ENCODE measurements at regions not wholly inside any gene's neighbourhood (a gene's known extent, or its start where the extent isn't known, plus 50 kb on each side); places are given as distances from the start of the nearest gene placed in this dataset.

GRCh38 chr22:49177666-49178065, 650.0 kb downstream of the BRD1 start:
- Histone ChIP-seq H2AFZ (ENCODE audit: low read depth, low read length, poor library complexity, severe bottlenecking) (no peak overlapping the region), H3K4me3 (replicated peaks in 1 of 2; ENCODE audit: low read depth in 1 of 2, low read length in 2 of 2) (no peak overlapping the region), H3K79me2 (ENCODE audit: insufficient read depth, low read length) (no peaks in the 10 kb centered on the region), H3K27me3 (ENCODE audit: insufficient read depth, low read length) (peaks cover 26% of the 10 kb centered on the region; the same call in 1 of the 2 replicates), H3K27ac (ENCODE audit: low read depth, low read length) (no peak overlapping the region), H3K4me1 (ENCODE audit: control insufficient read depth in 1 of 2, insufficient read depth in 2 of 2, low read length in 2 of 2) (no peaks in the 10 kb centered on the region), H3K9ac (ENCODE audit: low read length) (no peak overlapping the region), H4K20me1 (ENCODE audit: insufficient read depth) (no peaks in the 10 kb centered on the region), H3K9me2 (ENCODE audit: insufficient read depth) (no peaks in the 10 kb centered on the region), H3K36me3 (ENCODE audit: control insufficient read depth in 1 of 2, insufficient read depth in 2 of 2, low read length in 2 of 2) (no peaks in the 10 kb centered on the region), H3K4me2 (ENCODE audit: low read length) (no peak overlapping the region), H3K9me3 (ENCODE audit: control insufficient read depth in 1 of 2, insufficient read depth in 1 of 2, low read depth in 1 of 2, low read length in 2 of 2) (no peaks in the 10 kb centered on the region)
- intact Hi-C loops (cut with micrococcal nuclease): no loop called here
- ATAC-seq (no peak), DNase-seq (ENCODE audit: low read depth, low spot score) (no peak)
- POLR2A ChIA-PET: no interaction called here
- no TSS peak for BruUV-seq (replicated peaks)
- CTCF ChIA-PET: no interaction called here
- RAD21 ChIA-PET (ENCODE audit: low non-redundant PET in 1 of 2, low total read pairs in 2 of 2, uncharacterized antibody in 2 of 2, unreplicated experiment in 2 of 2): no interaction called here
- TF ChIP-seq TCF7L2 (IDR thresholded peaks at IDR 0.05; ENCODE audit: borderline replicate concordance, extremely low read depth, insufficient read depth, insufficient read length) (no peak), JUND (IDR thresholded peaks at IDR 0.05) (no peak)

GRCh38 chr22:49176956-49177355, 650.7 kb downstream of the BRD1 start:
- H3K36me3 ChIP-seq (ENCODE audit: control insufficient read depth in 1 of 2, insufficient read depth in 2 of 2, low read length in 2 of 2): no peaks in the 10 kb centered on the region
- no peak overlapping the region for H3K4me3 ChIP-seq (replicated peaks in 1 of 2; ENCODE audit: low read depth in 1 of 2, low read length in 2 of 2)
- no peaks in the 10 kb centered on the region for H3K9me3 ChIP-seq (ENCODE audit: control insufficient read depth in 1 of 2, insufficient read depth in 1 of 2, low read depth in 1 of 2, low read length in 2 of 2)
- peaks cover 26% of the 10 kb centered on the region; the same call in 1 of the 2 replicates for H3K27me3 ChIP-seq (ENCODE audit: insufficient read depth, low read length)
- H3K4me2 ChIP-seq (ENCODE audit: low read length): no peak overlapping the region
- CTCF ChIA-PET: no interaction called here
- RAD21 ChIA-PET (ENCODE audit: low non-redundant PET in 1 of 2, low total read pairs in 2 of 2, uncharacterized antibody in 2 of 2, unreplicated experiment in 2 of 2): no interaction called here
- no peak overlapping the region for H3K27ac ChIP-seq (ENCODE audit: low read depth, low read length)
- DNase-seq (ENCODE audit: low read depth, low spot score) (no peak), ATAC-seq (no peak)
- H4K20me1 ChIP-seq (ENCODE audit: insufficient read depth): no peaks in the 10 kb centered on the region
- no peak overlapping the region for H2AFZ ChIP-seq (ENCODE audit: low read depth, low read length, poor library complexity, severe bottlenecking)
- no peaks in the 10 kb centered on the region for H3K4me1 ChIP-seq (ENCODE audit: control insufficient read depth in 1 of 2, insufficient read depth in 2 of 2, low read length in 2 of 2)
- H3K9ac ChIP-seq (ENCODE audit: low read length): no peak overlapping the region
- intact Hi-C loops (cut with micrococcal nuclease): no loop called here
- BruUV-seq (replicated peaks): no TSS peak
- H3K79me2 ChIP-seq (ENCODE audit: insufficient read depth, low read length): no peaks in the 10 kb centered on the region
- POLR2A ChIA-PET: no interaction called here
- H3K9me2 ChIP-seq (ENCODE audit: insufficient read depth): no peaks in the 10 kb centered on the region
- TF ChIP-seq CEBPB (IDR thresholded peaks at IDR 0.05; ENCODE audit: low read depth): no peak
- no peak for TF ChIP-seq FOSL1 (IDR thresholded peaks at IDR 0.05; ENCODE audit: low read depth)
- TF ChIP-seq MAX (IDR thresholded peaks at IDR 0.05): no peak
- no peak for TF ChIP-seq REST (IDR thresholded peaks at IDR 0.05; ENCODE audit: low read depth)
- no peak for TF ChIP-seq POLR2A (IDR thresholded peaks at IDR 0.05; ENCODE audit: borderline replicate concordance, extremely low read depth, insufficient read depth, insufficient read length)
- TF ChIP-seq SIN3A (IDR thresholded peaks at IDR 0.05; ENCODE audit: low read depth): no peak
- no peak for TF ChIP-seq ELF1 (IDR thresholded peaks at IDR 0.05; ENCODE audit: borderline replicate concordance, low read depth)
- no peak for TF ChIP-seq SP1 (IDR thresholded peaks at IDR 0.05; ENCODE audit: low read depth)
- no peak for TF ChIP-seq ZFX (IDR thresholded peaks at IDR 0.05)
- TF ChIP-seq SRF (IDR thresholded peaks at IDR 0.05; ENCODE audit: low read depth): no peak
- TF ChIP-seq POLR2AphosphoS5 (IDR thresholded peaks at IDR 0.05; ENCODE audit: low read depth, low read length): no peak
- TF ChIP-seq CTCF (IDR thresholded peaks at IDR 0.05 in 2 of 3, conservative IDR thresholded peaks at IDR 0.05 in 1 of 3; ENCODE audit: borderline replicate concordance in 1 of 3, insufficient read depth in 1 of 3, low read depth in 2 of 3, low read length in 2 of 3): no peak
- TF ChIP-seq YY1 (IDR thresholded peaks at IDR 0.05; ENCODE audit: extremely low read depth, insufficient replicate concordance, low read depth, low read length): no peak
- TF ChIP-seq CBX3 (IDR thresholded peaks at IDR 0.05; ENCODE audit: low read depth): no peak
- no peak for TF ChIP-seq TCF7L2 (IDR thresholded peaks at IDR 0.05; ENCODE audit: borderline replicate concordance, extremely low read depth, insufficient read depth, insufficient read length)
- TF ChIP-seq ATF3 (IDR thresholded peaks at IDR 0.05): no peak
- no peak for TF ChIP-seq EZH2phosphoT487 (IDR thresholded peaks at IDR 0.05; ENCODE audit: borderline replicate concordance)
